Activated CD8-positive, alpha-beta T cell treated with anti-CD3 and anti-CD28 coated beads for 36 hours (primary cell): ENCODE measurements at regions not wholly inside any gene's neighbourhood (a gene's known extent, or its start where the extent isn't known, plus 50 kb on each side); places are given as distances from the start of the nearest gene placed in this dataset.
"Not testable (repeated sequence)": the region's sequence is repeated elsewhere in the genome, so short reads cannot be mapped to it uniquely, and the experiment has no call there.

Experiments
- ATAC-seq: fragments of 200-7000 bp; cut with Tn5 transposase; one replicate; pipeline ENCODE4 v1.10.0; 2021; ENCODE audit warnings: mild to moderate bottlenecking, moderate library complexity
- CTCF ChIA-PET: fragments of 350-600 bp; sonication (Branson Sonifier 250); formaldehyde crosslinking; loops from one replicate; lab custom pipeline; 2021; ENCODE audit warnings: antibody characterized with exemption; lab: Charles Lee
- POLR2A ChIA-PET: fragments of 350-600 bp; sonication (Branson Sonifier 250); formaldehyde crosslinking; loops from one replicate; lab custom pipeline; 2021; ENCODE audit warnings: antibody characterized with exemption; lab: Charles Lee
- DNase-seq: peaks from one replicate; pipeline ENCODE4 v3.0.0-alpha.2; 2020
- H3K27ac Mint-ChIP-seq: one replicate; pipeline ENCODE4 v1.8.0; 2021; ENCODE audit warnings: mild to moderate bottlenecking, mixed read lengths
- H3K27me3 Mint-ChIP-seq: one replicate; pipeline ENCODE4 v1.8.0; 2021; ENCODE audit warnings: mixed read lengths
- H3K36me3 Mint-ChIP-seq: one replicate; pipeline ENCODE4 v1.8.0; 2021; ENCODE audit warnings: low read depth, mixed read lengths
- H3K4me1 Mint-ChIP-seq: one replicate; pipeline ENCODE4 v1.8.0; 2021; ENCODE audit warnings: low read depth, mixed read lengths
- H3K4me3 Mint-ChIP-seq: one replicate; pipeline ENCODE4 v1.8.0; 2021; ENCODE audit warnings: mild to moderate bottlenecking, moderate library complexity, mixed read lengths
- H3K9me3 Mint-ChIP-seq: one replicate; pipeline ENCODE4 v1.8.0; 2021; ENCODE audit warnings: mixed read lengths
- CTCF ChIP-seq: fragments of 200-600 bp; IDR thresholded peaks from one replicate; pipeline ENCODE4 v1.8.0; 2022; ENCODE audit warnings: antibody characterized with exemption, mild to moderate bottlenecking
- intact Hi-C: fragments of 100-400 bp; cut with micrococcal nuclease; formaldehyde crosslinking; loops from one replicate; pipeline ENCODE4 v1.10.0; 2022

- no peaks in the 10 kb centered on the region for H3K36me3 Mint-ChIP-seq
- H3K27me3 Mint-ChIP-seq: peaks cover 17% of the 10 kb centered on the region
- no peaks in the 10 kb centered on the region for H3K4me1 Mint-ChIP-seq
- intact Hi-C loops: no loop called here
- no peak overlapping the region for H3K4me3 Mint-ChIP-seq
- ChIA-PET POLR2A (no interaction called here), CTCF (no interaction called here)
- H3K27ac Mint-ChIP-seq: no peak overlapping the region
- peaks cover 2% of the 10 kb centered on the region for H3K9me3 Mint-ChIP-seq
- DNase-seq: no peak
- no peak for TF ChIP-seq CTCF
- no peak for ATAC-seq
Observed at GRCh38 chr1:30569384-30569783, 154.0 kb downstream of the MATN1 start.

DNA sequence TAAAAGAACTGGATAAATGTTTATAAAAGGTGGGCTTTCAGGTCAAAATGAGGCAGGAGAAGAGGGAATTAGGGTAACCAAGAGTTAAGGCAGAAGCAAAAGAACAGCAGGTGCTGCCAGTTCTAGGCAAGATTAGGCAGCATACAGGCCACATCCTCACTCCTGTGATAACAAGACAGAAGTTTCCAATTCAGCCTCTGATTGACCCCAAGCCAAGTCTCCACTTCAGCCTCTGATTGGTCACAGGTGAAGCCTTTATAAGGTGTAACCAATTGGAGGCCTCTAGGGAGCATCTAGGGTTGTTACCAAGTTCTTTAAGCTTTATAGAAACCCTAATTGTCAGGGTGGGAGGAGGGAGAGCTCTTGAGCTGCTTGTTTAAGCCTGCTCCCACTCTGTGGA is 160.8 kb downstream of the MATN1 start:
- intact Hi-C loops: no loop called here
- H3K4me3 Mint-ChIP-seq: no peak overlapping the region
- H3K27ac Mint-ChIP-seq: no peak overlapping the region

DNA sequence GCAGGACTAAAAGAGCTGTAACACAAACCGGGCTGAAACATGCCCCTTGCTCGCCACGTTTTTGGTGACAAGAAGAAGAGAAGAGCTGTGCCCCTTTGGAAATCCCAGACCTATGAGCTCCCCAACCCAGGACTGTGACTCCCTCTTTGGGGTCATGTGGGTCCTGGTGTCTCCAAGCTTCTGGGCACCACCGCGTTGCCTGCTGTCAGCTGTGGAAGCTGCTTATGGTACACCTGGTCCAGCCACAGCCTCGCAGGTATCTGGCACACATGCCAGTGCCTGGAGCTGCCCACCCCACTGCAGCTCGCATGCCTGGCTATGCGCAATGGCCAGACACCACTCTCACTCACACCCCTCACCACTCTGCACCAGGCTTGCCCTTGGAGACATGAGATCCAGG is 171.8 kb downstream of the MATN1 start:
- Mint-ChIP-seq H3K4me3 (no peak overlapping the region), H3K4me1 (no peaks in the 10 kb centered on the region), H3K27me3 (peaks cover 20% of the 10 kb centered on the region), H3K9me3 (no peaks in the 10 kb centered on the region), H3K27ac (no peak overlapping the region), H3K36me3 (no peaks in the 10 kb centered on the region)
- ChIA-PET CTCF (no interaction called here), POLR2A (interaction anchor here (0.6 kb wide), 1 partner anchor 763 kb away, joined by 5 read pairs; no protein-coding TSS in a partner anchor)
- intact Hi-C loops: no loop called here
- DNase-seq: no peak
- ATAC-seq: no peak
- no peak for TF ChIP-seq CTCF

More for the DNA sequence above, 160.8 kb downstream of the MATN1 start:
- DNase-seq (no peak), ATAC-seq (no peak)
- H3K9me3 Mint-ChIP-seq: peaks cover 19% of the 10 kb centered on the region
- no peaks in the 10 kb centered on the region for H3K4me1 Mint-ChIP-seq
- no peak for TF ChIP-seq CTCF
- CTCF ChIA-PET: interaction anchor here (1.2 kb wide), 1 partner anchor 141 kb away, joined by 3 read pairs; no protein-coding TSS in a partner anchor
- H3K27me3 Mint-ChIP-seq: peaks cover 1% of the 10 kb centered on the region
- POLR2A ChIA-PET: no interaction called here
- no peaks in the 10 kb centered on the region for H3K36me3 Mint-ChIP-seq

- H3K36me3 Mint-ChIP-seq: no peaks in the 10 kb centered on the region
- DNase-seq (no peak), ATAC-seq (no peak)
- H3K4me1 Mint-ChIP-seq: no peaks in the 10 kb centered on the region
- ChIA-PET CTCF (no interaction called here), POLR2A (no interaction called here)
- intact Hi-C loops: no loop called here
- peaks cover 15% of the 10 kb centered on the region for H3K27me3 Mint-ChIP-seq
- H3K4me3 Mint-ChIP-seq: no peak overlapping the region
- no peaks in the 10 kb centered on the region for H3K9me3 Mint-ChIP-seq
- H3K27ac Mint-ChIP-seq: no peak overlapping the region
- TF ChIP-seq CTCF: no peak
Observed at GRCh38 chr1:30550365-30551220, 172.8 kb downstream of the MATN1 start.

- POLR2A ChIA-PET, intact Hi-C loops, CTCF ChIA-PET, H3K9me3 Mint-ChIP-seq, DNase-seq, ATAC-seq, H3K4me3 Mint-ChIP-seq, H3K27me3 Mint-ChIP-seq, H3K27ac Mint-ChIP-seq, H3K4me1 Mint-ChIP-seq, H3K36me3 Mint-ChIP-seq: not testable (repeated sequence)
Observed at GRCh38 chr1:30549872-30550271, 173.5 kb downstream of the MATN1 start.
